Fibroblast of lung (primary cell): ENCODE measurements at regions not wholly inside any gene's neighbourhood (a gene's known extent, or its start where the extent isn't known, plus 50 kb on each side); places are given as distances from the start of the nearest gene placed in this dataset.

ENCODE experiments used
- CTCF ChIP-seq, 2 donors: IDR thresholded peaks in 1 of 2; conservative IDR thresholded peaks in 1 of 2; 1 replicate in 1 of 2; 2 replicates in 1 of 2; pipeline ENCODE4 v1.5.1; 2011 to 2012; ENCODE audit warnings: low read length in 2 of 2, control low read depth in 1 of 2, inconsistent platforms in 1 of 2, low read depth in 1 of 2, mild to moderate bottlenecking in 1 of 2
- EZH2 ChIP-seq: IDR thresholded peaks from 2 replicates; pipeline ENCODE4 v1.5.1; 2012; ENCODE audit warnings: low read length, control low read depth, mild to moderate bottlenecking; ENCODE audit errors: missing control alignments

- no peak for TF ChIP-seq CTCF (conservative IDR thresholded peaks at IDR 0.05 in 1 of 2, IDR thresholded peaks at IDR 0.05 in 1 of 2; ENCODE audit: low read depth in 1 of 2, low read length in 2 of 2)
- no peak for TF ChIP-seq EZH2
These were observed 126.3 kb upstream of the DYRK2 start for GRCh38 chr12:67522222-67522621.
